Cardiac muscle cell (in vitro differentiated cells and primary cell): ENCODE measurements at regions not wholly inside any gene's neighbourhood (a gene's known extent, or its start where the extent isn't known, plus 50 kb on each side); places are given as distances from the start of the nearest gene placed in this dataset.

Source experiments
- DNase-seq, 2 donors: peaks; one replicate each; pipeline versions ENCODE4 v3.0.0 to v3.0.0-alpha.2; 2010 to 2017; ENCODE audit warnings: low read depth in 1 of 2, low spot score in 1 of 2
- H3K27ac ChIP-seq: fragments of 200-600 bp; sonication (generic); 2 replicates; pipeline ENCODE4 v1.5.1; 2016
- H3K27me3 ChIP-seq: fragments of 200-600 bp; sonication (generic); 2 replicates; pipeline ENCODE4 v1.6.0; 2016; ENCODE audit warnings: control low read depth
- H3K36me3 ChIP-seq: fragments of 200-600 bp; sonication (generic); 2 replicates; pipeline ENCODE4 v1.5.1; 2016; ENCODE audit warnings: control low read depth
- H3K4me1 ChIP-seq: fragments of 200-600 bp; sonication (generic); 2 replicates; pipeline ENCODE4 v1.8.1; 2017; ENCODE audit warnings: low read depth, mild to moderate bottlenecking, mixed run types
- H3K4me3 ChIP-seq: fragments of 200-600 bp; sonication (generic); 2 replicates; pipeline ENCODE4 v1.5.1; 2016; ENCODE audit warnings: mild to moderate bottlenecking
- H3K9me3 ChIP-seq: fragments of 200-600 bp; sonication (generic); 2 replicates; pipeline ENCODE4 v1.5.1; 2017; ENCODE audit warnings: low read depth, mild to moderate bottlenecking, control low read depth
- TF ChIP-seq, protein P1 (sequence below): IDR thresholded peaks from 2 replicates; pipeline ENCODE4 v1.5.1; 2012; ENCODE audit warnings: low read depth, mild to moderate bottlenecking, low read length

DNA sequence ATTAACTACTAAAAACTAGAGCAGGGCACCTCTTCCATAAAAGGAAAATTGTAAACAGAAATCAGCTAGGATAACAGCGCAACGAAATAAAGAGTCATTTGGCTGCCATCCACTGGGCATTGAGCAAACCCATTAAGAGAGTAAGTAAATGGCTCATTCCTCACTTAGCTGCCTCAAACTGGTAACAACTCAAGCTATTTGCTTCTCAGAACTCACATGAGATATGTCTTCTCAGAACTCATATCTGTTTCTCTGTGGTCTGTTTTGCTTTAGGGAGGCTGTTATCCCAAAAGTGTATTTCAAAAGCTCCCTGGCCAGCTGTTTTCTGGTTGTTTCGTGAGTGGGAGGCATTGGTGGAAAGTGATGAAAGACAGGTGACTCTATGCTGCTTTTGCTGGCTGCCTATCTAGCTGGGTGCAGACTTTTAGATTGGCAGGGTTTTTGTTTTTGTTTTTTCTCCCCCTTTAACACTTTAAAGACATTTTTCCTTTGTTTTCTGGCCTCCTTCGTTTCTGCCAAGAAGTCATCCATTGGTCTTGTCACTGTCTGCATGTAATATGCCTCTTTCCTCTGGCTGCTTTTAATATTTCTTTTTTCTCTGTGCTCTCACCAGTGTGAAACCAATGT lies 269.2 kb upstream of the RGS18 start:
- no peaks in the 10 kb centered on the region for H3K27me3 ChIP-seq
- H3K4me1 ChIP-seq: peaks cover 4% of the 10 kb centered on the region
- H3K36me3 ChIP-seq: no peaks in the 10 kb centered on the region
- TF ChIP-seq, protein P1, sequence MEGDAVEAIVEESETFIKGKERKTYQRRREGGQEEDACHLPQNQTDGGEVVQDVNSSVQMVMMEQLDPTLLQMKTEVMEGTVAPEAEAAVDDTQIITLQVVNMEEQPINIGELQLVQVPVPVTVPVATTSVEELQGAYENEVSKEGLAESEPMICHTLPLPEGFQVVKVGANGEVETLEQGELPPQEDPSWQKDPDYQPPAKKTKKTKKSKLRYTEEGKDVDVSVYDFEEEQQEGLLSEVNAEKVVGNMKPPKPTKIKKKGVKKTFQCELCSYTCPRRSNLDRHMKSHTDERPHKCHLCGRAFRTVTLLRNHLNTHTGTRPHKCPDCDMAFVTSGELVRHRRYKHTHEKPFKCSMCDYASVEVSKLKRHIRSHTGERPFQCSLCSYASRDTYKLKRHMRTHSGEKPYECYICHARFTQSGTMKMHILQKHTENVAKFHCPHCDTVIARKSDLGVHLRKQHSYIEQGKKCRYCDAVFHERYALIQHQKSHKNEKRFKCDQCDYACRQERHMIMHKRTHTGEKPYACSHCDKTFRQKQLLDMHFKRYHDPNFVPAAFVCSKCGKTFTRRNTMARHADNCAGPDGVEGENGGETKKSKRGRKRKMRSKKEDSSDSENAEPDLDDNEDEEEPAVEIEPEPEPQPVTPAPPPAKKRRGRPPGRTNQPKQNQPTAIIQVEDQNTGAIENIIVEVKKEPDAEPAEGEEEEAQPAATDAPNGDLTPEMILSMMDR: no peak
- H3K9me3 ChIP-seq: no peaks in the 10 kb centered on the region
- DNase-seq: peak; percentile 24 to 41
- H3K27ac ChIP-seq: peak overlapping the region; percentile 67
- no peak overlapping the region for H3K4me3 ChIP-seq

DNA sequence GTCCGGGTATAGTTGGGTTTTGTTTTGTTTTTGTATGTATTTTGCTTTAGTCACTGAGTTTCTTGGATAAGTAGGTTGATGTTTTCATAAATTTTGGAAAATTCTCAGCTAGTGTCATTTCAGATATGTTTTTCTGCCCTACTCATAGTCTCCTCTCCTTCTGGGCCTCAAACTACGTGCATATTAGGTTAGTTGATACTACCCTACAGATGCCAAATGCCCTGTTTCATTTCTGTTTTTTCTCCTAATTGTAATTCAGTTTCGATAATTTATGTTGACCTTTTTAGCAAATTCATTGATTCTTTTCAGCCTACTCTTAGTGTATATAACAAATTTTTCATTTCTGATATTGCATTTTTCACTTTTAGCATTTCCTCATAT lies 268.6 kb upstream of the RGS18 start:
- TF ChIP-seq, protein P1: no peak
- Histone ChIP-seq H3K9me3 (no peaks in the 10 kb centered on the region), H3K27ac (peak overlapping the region; percentile 67), H3K4me1 (peaks cover 4% of the 10 kb centered on the region), H3K27me3 (no peaks in the 10 kb centered on the region), H3K36me3 (no peaks in the 10 kb centered on the region), H3K4me3 (no peak overlapping the region)
- no peak for DNase-seq

DNA sequence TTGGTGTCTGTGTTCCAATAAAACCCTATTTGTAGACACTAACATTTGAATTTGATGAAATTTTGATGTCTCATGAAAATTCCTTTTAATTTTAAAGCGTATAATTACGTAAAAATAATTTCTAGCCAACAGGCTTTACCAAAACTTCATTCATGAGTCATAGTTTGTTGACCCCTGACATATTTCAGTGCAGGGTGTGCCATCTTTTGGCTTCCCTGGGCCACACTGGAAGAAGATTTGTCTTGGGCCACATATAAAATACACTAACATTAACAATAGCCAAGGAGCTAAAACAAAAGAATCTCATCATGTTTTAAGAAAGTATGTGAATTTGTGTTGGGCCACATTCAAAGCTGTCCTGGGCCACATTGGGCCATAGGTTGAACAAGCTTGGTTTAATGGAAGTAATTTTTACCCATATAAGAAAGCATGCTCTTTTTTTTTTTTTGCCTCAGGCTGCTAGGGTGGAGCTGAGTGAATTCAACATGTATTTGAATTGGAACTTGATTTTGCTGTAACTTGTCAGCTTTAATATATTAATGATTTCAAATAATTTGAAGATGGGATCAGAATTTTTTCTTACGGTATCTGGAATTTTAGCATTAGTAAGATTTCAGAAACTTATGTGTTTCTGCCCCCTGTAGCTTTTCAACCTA lies 267.7 kb upstream of the RGS18 start:
- DNase-seq: no peak
- H3K4me1 ChIP-seq: peaks cover 10% of the 10 kb centered on the region
- no peaks in the 10 kb centered on the region for H3K9me3 ChIP-seq
- TF ChIP-seq, protein P1: no peak
- H3K36me3 ChIP-seq: no peaks in the 10 kb centered on the region
- H3K4me3 ChIP-seq: no peak overlapping the region
- no peaks in the 10 kb centered on the region for H3K27me3 ChIP-seq
- H3K27ac ChIP-seq: no peak overlapping the region

DNA sequence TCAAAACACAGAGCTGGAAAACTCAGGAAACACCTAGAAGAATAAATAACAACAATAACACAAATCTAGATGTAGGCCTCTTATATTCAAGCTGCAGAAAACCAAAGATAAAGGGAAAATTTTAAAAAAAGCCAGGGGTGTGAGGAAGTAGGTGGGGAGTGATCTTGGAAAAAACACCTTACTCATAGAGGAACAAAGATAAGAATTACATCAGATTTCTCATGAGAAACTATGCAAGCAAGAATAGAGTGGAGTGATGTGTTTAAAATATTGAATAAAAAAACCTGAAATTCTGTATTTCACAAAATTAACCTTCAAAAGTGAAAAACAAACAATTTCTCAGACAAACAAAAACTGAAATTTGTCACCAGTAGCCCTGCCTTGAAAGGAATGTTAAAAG lies 265.5 kb upstream of the RGS18 start:
- Histone ChIP-seq H3K36me3 (no peaks in the 10 kb centered on the region), H3K9me3 (no peaks in the 10 kb centered on the region), H3K27me3 (no peaks in the 10 kb centered on the region), H3K27ac (no peak overlapping the region), H3K4me3 (no peak overlapping the region), H3K4me1 (peaks cover 19% of the 10 kb centered on the region)
- TF ChIP-seq, protein P1: no peak
- DNase-seq: no peak

DNA sequence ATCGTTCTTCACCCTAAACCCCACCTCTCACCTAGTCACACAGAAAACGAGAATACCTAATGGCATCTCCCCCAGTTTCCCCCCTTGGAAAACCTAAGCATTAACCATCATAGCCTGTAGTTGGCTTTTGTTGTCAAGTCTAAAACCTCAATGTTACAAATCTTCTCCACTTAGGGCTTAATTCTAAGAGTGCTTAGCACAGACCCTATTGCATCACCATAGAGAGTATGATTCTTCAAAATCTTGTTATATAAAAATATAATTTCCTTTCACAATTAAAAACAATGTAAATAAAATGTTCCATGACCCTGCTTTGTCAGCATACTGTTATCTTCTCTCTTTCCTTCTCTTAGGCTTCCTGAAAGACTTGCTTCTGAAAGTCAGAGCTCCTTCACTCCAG lies 263.2 kb upstream of the RGS18 start:
- Histone ChIP-seq H3K9me3 (no peaks in the 10 kb centered on the region), H3K4me1 (peaks cover 16% of the 10 kb centered on the region), H3K4me3 (no peak overlapping the region), H3K27ac (peak overlapping the region; percentile 56), H3K36me3 (no peaks in the 10 kb centered on the region), H3K27me3 (no peaks in the 10 kb centered on the region)
- TF ChIP-seq, protein P1: no peak
- no peak for DNase-seq
